ENCODE measurements at regions not wholly inside any gene's neighbourhood (a gene's known extent, or its start where the extent isn't known, plus 50 kb on each side); places are given as distances from the start of the nearest gene placed in this dataset.

DNA sequence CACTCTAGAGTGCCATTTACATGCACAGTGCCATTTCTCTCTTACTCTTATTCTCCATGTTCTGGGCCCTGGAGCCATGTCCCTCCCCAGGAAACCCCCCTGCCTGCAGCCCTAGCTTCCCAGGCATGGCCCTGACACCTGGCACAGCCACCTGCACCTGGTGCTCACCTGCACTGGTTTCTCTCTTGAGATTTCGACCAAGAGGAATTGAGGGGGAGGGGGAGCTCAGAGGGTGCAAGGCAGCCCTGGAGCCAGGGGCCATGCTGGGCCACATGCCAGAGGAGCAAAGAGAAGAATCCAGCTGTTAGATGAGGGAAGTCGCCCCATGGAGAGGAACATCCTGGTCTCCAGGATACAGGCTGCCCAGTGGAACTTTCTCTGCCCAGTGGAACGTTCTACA, 65.0 kb upstream of the RAPGEF1 start:
- TF ChIP-seq, protein P1, sequence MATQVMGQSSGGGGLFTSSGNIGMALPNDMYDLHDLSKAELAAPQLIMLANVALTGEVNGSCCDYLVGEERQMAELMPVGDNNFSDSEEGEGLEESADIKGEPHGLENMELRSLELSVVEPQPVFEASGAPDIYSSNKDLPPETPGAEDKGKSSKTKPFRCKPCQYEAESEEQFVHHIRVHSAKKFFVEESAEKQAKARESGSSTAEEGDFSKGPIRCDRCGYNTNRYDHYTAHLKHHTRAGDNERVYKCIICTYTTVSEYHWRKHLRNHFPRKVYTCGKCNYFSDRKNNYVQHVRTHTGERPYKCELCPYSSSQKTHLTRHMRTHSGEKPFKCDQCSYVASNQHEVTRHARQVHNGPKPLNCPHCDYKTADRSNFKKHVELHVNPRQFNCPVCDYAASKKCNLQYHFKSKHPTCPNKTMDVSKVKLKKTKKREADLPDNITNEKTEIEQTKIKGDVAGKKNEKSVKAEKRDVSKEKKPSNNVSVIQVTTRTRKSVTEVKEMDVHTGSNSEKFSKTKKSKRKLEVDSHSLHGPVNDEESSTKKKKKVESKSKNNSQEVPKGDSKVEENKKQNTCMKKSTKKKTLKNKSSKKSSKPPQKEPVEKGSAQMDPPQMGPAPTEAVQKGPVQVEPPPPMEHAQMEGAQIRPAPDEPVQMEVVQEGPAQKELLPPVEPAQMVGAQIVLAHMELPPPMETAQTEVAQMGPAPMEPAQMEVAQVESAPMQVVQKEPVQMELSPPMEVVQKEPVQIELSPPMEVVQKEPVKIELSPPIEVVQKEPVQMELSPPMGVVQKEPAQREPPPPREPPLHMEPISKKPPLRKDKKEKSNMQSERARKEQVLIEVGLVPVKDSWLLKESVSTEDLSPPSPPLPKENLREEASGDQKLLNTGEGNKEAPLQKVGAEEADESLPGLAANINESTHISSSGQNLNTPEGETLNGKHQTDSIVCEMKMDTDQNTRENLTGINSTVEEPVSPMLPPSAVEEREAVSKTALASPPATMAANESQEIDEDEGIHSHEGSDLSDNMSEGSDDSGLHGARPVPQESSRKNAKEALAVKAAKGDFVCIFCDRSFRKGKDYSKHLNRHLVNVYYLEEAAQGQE (IDR thresholded peaks at IDR 0.05; ENCODE audit: insufficient read depth in 1 of 2, low read depth in 2 of 2, low read length in 2 of 2): no peak
- TF ChIP-seq TAF1 (IDR thresholded peaks at IDR 0.05; ENCODE audit: borderline replicate concordance, insufficient read depth, low read length) (no peak), POLR2AphosphoS5 (IDR thresholded peaks at IDR 0.05; ENCODE audit: low read depth, low read length) (no peak), FOXP2 (optimal IDR thresholded peaks at IDR 0.05; ENCODE audit: borderline replicate concordance, extremely low read depth, extremely low read length, insufficient read depth) (no peak), SIN3A (IDR thresholded peaks at IDR 0.05; ENCODE audit: borderline replicate concordance, insufficient read depth, low read length) (no peak)

DNA sequence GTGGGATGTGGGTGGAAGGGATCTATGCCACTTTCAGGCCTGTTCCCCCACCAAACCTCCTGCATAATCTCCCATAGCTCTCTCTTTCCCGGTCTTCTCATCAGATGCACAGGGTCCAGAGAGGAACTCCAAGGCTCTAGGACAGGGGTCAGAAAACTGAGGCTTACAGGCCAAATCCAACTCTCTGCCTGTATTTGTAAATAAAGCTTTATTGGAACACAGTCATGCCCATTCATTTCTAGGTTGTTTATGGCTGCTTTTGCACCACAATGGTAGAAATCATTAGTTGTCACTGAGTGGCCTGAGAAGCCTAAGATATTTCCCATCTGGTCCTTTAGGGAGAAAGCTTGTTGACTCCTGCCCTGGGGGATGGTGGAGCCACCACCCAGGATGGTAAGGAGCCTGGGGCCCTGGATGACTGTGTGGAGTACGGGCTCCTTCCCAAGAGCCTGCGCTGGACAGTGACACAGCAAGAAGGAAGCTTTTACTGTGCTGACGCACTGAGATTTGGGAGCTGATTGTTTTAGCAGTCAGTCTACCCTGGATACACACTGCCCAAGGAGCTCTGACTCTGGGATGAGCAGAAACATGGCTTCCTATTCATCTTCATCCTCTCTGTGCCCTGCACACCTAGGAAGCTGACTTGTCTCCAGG, 64.0 kb upstream of the RAPGEF1 start:
- TF ChIP-seq SIN3A (IDR thresholded peaks at IDR 0.05; ENCODE audit: borderline replicate concordance, insufficient read depth, low read length) (no peak), FOXP2 (optimal IDR thresholded peaks at IDR 0.05; ENCODE audit: borderline replicate concordance, extremely low read depth, extremely low read length, insufficient read depth) (no peak)
- TF ChIP-seq, protein P1 (IDR thresholded peaks at IDR 0.05; ENCODE audit: insufficient read depth in 1 of 2, low read depth in 2 of 2, low read length in 2 of 2): 0 out of 4 replicates have a peak, but pooled peaks of 1 of the 2 experiments have one; percentile 63

DNA sequence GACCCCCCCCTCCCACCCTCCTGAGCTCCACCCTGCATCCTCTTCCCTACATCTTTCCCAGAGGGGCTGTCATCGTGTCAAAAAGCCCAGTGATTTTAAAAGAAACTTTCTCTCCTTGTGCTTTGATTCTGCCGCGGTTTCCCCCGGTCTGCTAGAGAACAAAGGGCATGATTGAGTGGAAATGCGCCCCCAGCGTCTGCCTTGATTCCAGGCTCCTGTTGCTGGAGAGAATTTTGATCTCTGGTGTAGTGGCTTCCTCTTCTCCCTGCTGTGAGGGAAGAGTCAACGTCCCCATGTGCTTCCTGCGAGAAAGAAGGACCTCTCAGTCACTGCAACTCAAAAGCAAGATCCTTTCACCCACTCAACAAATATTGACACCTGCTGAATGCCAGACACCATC, 61.9 kb upstream of the RAPGEF1 start:
- no peak for TF ChIP-seq FOXP2 (optimal IDR thresholded peaks at IDR 0.05; ENCODE audit: borderline replicate concordance, extremely low read depth, extremely low read length, insufficient read depth)
- TF ChIP-seq, protein P1 (IDR thresholded peaks at IDR 0.05; ENCODE audit: insufficient read depth in 1 of 2, low read depth in 2 of 2, low read length in 2 of 2): 0 out of 4 replicates have a peak, but pooled peaks of 1 of the 2 experiments have one; percentile 11
- TF ChIP-seq TAF1 (IDR thresholded peaks at IDR 0.05; ENCODE audit: borderline replicate concordance, insufficient read depth, low read length): no peak
- no peak for TF ChIP-seq POLR2AphosphoS5 (IDR thresholded peaks at IDR 0.05; ENCODE audit: low read depth, low read length)
- no peak for TF ChIP-seq SIN3A (IDR thresholded peaks at IDR 0.05; ENCODE audit: borderline replicate concordance, insufficient read depth, low read length)

DNA sequence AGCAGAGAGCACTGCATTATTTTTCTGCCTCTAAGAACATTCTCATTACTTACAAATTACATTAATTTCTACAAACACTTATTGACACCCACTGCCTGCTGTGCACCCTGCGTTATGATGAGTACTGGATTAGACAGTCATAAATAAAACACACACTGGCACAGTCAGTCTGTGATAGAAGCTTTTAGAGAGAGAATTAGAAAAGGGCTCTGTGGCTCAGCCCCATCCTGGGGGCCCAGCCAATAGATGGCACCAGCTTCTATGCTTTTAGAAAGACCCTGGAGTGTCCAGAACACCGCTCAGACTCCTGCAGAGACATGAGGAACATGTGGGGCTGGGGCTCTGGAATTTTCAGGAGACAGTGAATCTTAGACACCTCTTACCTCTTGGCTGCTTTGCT, 61.0 kb upstream of the RAPGEF1 start:
- TF ChIP-seq, protein P1 (IDR thresholded peaks at IDR 0.05; ENCODE audit: insufficient read depth in 1 of 2, low read depth in 2 of 2, low read length in 2 of 2): no peak
- no peak for TF ChIP-seq POLR2AphosphoS5 (IDR thresholded peaks at IDR 0.05; ENCODE audit: low read depth, low read length)
- TF ChIP-seq SIN3A (IDR thresholded peaks at IDR 0.05; ENCODE audit: borderline replicate concordance, insufficient read depth, low read length): no peak
- no peak for TF ChIP-seq FOXP2 (optimal IDR thresholded peaks at IDR 0.05; ENCODE audit: borderline replicate concordance, extremely low read depth, extremely low read length, insufficient read depth)
- TF ChIP-seq TAF1 (IDR thresholded peaks at IDR 0.05; ENCODE audit: borderline replicate concordance, insufficient read depth, low read length): no peak
